HG03432 (cell line): ENCODE measurements at regions not wholly inside any gene's neighbourhood (a gene's known extent, or its start where the extent isn't known, plus 50 kb on each side); places are given as distances from the start of the nearest gene placed in this dataset.
"Not testable (repeated sequence)": the region's sequence is repeated elsewhere in the genome, so short reads cannot be mapped to it uniquely, and the experiment has no call there.

ENCODE experiments used
- ATAC-seq: cut with Tn5 transposase; IDR thresholded peaks from one replicate; pipeline ENCODE4 v1.9.1; 2021; ENCODE audit warnings: mild to moderate bottlenecking, moderate library complexity; ENCODE audit not compliant: unreplicated experiment

DNA sequence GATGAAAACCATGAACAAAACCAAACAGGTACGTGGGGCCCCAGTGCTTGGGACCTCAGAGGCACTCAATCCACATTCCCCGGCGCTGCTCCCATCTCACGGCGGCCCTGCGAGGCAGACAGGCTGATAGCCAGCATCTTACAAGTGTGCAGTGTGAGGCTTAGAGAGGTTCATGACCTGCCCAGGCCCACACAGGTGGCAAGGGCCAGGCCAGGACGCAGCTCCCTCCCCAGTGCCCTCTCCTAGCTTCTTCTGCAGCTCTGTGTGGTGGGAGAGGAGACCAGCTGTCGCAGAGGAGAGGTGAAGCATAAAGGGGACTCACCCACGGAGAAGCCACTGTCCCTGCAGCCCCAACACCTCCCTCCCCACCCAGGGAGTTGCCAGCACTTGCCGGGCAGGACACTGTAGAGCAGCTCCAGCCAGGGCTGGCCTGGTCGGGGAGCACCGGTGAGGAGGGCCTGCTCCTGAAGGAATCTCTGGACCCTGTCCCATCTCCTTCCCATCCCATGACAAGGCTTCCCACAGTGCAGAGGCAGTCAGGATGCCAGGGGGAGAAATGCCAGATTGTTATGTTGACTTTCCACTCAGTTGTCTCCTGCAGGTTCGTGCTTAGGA is 92.4 kb upstream of the TMEM45B start:
- no peak for ATAC-seq

DNA sequence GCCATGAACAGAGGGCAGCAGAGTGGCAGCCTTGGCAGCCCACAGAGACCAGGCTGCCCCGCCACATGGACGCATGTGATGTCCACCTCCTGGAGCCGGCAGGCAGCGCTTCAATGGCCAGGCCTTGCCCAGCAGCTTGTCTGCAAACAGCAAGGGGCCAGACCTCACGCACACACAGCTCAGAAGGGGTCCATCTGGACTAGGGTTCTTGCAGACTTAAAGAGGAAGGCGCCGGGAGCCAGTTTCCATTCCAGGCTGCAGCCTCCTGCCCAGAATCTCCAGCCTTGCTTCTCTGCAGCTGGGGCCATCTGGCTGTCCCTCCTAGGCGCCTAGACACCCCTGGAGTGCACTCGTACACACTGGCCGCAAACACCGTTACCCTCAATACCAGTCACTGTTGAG is 91.9 kb upstream of the TMEM45B start:
- ATAC-seq = no peak

DNA sequence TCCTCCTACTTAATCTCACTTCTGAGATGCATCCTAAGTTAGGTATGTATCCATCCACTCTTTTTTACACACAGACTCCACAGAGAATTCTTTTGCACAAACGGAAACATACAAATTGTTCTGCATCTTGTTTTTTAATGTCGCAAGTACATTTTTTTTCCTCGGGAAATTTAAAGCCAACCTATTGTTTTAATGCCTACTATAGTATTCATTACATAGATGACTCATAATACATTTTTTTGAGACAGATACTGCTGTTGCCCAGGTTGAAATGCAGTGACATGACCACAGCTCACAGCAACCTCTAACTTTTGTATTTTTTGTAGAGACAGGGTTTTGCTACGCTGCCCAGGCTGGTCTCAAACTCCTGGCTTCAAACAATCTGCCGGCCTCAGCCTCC is 90.8 kb upstream of the TMEM45B start:
- no peak for ATAC-seq

DNA sequence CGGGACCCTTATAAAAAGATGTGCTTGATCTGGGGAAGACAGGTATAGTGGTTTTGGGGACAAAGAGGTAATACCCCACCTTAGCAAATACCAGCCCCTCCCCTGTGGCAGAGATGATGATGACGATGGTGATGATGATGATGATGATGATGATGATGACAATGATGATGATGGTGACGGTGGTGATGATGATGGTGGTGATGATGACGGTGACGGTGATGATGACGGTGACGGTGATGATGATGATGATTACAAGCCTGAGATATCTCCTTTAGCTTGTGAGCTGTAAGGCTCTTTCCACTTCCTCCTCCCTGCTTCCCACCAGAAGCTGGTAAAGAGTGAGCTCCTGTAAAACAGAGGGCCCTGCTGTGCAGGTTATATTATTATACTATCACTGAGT is 89.5 kb upstream of the TMEM45B start:
- no peak for ATAC-seq

DNA sequence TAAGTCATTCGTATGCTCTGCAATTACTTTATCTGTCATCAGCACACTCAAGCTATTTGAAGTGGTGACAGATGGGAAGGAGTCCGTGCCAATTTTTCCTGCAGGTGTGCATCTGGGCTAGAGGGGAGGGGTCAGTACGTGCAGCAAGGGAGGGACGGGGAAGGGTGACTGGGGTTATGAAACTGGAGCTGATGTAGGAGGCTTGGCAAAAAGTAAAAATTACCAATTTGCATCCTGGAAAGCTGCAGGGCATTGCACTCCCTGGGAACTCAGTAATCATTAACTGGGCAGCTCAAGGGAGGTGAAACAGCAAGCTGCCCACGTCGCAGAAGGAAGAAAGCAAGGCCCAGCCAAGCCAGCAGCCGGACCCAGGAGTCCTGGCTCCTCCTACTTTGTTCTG is 87.1 kb upstream of the TMEM45B start:
- no peak for ATAC-seq

DNA sequence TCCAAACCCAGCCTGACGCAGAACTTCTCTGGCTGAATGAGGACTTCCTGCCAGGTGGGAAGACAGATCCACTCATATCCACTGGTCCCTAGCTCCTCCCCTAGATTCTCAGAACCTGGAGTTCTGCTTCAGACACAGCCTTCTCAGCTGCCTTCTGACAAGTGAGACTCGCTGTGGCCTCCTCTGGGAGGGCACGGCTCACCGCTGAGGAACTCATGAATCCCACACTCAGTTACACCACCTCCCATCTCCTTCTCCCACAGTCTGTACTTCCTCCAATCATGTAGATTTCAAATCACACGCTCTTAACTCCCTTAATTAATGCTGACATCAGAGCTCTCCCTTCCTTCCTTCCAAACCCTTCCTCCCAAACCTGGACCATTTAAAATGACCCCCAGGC is 86.4 kb upstream of the TMEM45B start:
- ATAC-seq = no peak

DNA sequence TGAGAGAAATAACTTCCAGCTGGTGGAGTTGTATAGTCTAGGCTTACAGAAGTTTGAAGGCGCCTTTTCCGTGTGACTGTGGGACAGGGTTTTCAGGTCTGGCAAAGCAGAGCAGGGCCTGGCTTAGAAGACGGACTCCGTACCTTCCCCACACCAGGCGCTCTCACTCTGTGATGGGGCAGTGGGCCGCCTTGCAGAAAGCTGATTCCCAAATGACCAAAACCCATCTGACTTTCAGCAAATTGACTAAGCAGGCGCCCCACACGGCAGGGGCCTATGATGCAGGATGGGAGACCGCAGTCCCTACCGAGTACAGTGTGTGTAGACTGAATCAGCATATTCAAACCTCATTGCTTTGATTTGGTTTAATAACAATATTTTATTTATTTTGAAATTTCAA is 85.8 kb upstream of the TMEM45B start:
- ATAC-seq = no peak

DNA sequence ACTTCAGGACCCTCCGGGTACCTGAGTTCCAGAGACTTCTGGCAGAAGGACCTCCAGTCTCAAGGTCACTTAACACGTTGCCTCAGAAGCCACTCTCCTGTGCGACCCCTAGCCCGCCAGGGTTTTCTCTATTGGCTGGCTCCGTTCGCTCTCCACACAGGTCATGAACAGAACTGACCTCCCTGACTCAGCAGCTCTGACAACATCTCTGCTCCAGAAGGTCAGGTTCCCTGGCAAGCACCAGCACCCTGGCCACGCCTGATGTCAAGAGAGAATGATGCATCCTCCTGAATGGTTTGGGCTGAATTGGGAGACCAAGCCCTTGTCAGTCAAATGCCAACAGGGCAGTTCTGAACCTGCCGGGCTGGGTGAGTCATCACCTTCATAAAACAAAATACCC is 84.3 kb upstream of the TMEM45B start:
- no peak for ATAC-seq

DNA sequence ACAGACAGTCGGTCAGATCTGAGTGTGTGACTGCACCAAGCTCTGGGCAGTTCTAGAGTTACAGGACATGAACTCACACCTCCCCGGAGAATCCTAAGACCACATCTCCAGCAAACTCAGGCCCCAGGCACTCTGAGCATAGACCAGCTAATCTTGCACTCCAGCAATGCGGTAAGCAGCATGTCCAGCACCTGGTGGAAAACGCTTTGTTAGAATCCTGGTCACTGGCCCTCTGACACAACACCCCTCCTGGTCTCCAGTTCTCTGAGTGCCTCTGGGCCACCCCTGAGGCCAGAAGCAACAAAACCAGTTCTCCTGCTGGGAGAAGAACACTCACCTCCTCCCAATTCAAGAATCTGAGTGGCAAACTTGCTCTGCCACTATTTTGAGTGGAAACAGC is 82.7 kb upstream of the TMEM45B start:
- no peak for ATAC-seq

DNA sequence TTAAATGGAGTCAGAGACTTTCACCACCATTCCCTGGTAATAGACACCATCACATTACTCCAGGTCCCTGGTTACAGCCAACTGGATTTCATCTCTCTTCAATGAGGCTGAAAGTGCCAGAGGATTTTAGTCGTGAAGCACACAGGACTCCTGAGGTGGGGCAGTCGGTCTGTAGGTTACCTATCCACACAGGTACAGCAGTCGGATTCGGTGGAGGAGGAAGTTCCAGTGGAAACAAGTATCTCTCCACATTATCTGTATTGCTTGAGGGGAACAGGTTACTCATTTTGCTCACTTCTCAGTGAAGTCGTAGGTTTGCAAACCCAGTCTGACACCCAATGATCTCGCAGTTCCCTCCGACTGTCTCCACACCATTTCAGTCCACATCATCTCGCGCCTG is 82.3 kb upstream of the TMEM45B start:
- no peak for ATAC-seq

DNA sequence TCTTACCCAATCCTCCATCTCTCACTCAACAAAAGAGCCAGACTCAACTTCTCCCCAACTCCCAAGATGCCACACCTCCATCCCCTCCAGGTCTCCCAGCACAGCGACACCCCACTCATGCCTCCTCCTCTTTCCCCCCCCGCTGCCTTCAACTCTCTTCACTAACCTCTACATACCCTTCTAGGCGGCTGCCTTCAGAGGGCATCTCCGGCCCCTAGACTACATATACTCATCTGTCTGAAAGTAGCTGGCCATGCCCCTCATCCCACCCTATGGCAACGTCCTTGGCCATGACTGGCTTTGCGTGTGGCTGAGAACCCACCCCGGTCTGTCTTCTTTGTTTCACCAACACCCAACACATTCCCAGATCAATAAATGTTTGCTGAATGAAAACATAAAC is 81.7 kb upstream of the TMEM45B start:
- no peak for ATAC-seq

DNA sequence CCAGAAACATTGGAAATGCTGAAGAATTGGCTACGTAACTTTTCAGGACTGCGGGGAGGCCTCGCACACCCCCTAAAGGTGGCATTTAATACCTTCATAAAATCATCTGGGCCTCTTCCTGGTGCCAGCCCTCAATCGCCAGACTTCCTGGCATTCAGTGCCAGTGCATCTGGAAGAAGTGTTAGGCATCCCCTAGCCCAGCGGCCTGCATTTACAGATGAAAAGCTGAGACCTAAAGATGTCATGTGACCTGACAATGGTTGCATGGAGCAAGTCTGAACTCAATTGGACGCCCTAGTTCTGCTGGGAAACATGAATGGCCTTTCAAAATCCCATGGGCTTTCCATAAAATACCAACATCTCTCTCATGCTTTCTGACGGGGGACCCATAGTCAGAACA is 81.0 kb upstream of the TMEM45B start:
- ATAC-seq = no peak

DNA sequence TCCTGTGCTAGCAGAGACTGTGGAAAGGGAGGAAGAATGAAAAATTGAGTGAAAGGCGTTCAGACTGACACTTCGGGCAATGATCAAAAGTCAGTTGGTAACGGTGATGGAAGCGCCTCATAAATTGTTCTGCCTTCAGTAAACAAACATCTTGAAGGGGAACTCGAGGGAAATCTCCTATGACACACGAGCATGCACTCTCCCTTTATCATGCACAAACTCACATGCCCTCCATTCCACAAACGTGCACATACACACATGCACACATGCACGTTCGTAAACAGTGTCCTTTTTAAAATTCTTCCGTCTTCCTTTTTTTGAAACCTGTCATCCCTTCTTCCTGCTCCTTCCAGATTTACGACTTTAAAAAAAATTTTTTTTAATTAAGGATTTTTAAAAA is 77.8 kb upstream of the TMEM45B start:
- ATAC-seq = no peak

DNA sequence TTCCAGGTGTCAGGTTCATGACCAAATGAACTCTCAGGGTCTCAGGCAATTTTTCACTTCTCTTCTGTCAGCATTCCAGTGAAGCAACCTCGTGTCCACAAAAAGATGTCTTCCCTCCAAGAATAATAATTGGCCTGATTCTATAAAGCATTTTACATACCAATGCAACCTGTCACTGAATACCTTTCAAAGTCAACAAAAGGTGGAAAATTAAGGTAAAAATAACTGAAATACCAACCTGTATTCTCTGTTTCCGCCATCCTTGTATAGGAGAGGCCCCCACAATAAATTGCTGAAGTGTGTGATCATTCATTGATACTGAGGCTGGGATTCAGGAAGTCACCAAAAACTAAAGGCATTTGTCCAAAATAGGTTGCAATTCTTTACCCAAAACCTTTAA is 77.4 kb upstream of the TMEM45B start:
- ATAC-seq = no peak

DNA sequence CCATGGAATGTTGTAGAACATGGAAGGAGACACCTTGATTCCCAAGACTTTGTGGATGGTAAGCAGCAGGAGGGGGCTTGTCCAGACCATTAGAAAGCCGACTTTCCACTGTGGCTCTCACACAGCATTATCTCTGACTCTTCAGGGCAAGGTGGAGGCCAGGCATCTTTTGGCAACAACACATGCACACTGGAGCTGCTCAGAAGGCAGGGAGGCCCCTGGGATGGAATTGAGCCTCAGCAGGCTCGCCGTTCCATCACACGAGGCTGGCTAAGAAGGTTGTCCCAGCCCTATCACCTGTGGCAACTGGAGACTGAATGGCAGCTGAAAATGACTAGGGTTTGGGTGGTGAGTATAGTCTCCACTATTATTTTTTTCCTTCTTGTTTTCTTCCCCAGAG is 76.3 kb upstream of the TMEM45B start:
- ATAC-seq = no peak

DNA sequence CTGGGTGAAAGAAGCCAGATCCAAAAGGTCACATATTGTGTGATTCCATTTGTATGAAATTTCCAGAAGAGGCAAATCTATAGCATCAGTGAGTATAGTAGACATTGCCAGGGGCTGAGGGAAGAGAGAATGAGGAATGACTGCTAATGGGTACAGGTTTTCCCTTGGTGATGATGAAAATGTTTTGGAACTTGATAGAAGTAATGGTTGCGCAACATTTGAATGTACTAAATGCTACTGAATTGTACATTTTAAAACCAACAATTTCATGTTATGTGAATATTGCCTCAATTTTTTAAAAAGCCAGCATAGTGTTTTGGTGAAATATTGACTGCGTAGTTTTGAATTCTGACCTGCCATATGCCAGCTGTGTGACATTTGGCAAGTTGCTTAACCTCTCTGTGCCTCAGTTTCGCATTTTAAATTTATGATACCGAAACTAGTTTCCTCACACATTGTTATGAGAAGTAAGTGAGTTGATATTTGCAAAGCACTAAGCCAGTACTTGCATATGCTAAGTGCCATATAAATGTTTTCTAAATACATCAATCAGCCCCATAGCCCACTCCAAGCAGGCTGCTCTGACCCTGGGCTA is 75.4 kb upstream of the TMEM45B start:
- no peak for ATAC-seq

DNA sequence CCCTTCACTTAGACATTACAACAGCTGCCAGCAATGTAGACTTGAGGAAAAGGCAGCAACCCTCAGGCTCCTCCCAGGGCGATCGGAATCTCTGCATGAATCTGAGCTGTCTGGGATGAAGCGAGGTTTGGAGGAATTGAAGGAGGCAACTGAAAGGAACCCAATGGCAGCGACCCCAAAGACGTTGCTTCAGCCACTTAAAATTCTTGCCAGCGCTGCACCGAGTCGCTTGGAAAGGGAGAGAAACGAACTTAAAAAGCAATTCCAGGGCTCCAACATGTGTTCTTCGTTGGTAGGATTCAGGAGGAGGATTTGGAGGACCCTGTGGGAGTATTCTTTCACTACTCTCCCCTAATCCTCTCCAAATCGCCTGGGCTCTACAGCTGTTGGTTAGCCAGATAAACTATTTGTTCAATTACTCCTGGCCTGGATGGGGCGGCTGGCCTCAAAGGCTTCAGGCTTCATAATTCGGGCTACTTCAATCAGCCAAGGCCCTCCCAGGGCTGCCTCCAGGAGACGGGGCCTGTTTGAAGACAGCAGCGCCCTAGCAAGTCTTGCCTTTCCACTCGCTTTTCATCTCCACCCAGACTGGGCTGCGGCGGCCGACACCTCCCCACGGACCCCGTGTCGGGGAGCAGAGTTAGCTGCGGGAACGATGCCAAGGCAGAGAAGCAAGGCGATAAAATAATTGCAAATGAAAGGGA is 72.4 kb upstream of the TMEM45B start:
- ATAC-seq = no peak

DNA sequence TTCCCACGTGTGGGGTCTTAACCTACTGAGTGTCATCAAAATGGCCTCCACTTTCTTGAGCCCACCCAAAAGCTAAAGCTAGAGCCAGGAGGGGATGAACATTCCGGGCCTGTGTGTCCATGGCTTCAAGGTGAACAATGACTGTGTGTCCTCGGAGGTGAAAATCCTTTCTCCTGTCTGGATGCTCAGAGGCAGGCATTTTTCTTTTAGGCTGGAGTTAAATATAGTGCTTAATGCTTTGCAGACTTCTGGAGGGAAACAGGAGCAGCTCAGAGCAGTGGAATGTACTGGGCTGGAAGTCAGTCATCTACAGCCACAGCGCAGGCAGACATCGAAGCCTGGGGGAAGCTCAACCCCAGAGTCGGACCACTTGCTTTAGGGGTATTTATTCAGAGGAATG is 68.6 kb upstream of the TMEM45B start:
- ATAC-seq = no peak

DNA sequence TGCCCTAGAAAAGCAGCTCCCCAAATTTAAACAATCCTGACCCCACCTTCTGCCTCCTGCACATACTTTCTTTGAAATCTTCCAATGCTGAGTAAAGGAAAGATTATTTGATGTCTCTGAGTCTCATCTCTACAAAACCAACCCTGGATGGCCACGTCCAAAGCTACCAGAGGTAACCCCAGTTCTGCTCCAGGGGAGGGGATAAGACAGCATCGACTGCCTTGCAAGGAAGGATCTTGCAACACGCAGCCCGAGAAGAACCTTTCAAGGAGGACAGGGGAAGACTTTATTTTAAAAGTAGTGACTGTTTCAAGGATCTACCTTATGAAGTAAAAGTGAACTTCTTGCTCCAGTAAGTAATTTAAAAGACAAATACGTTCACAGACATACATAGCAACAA is 66.5 kb upstream of the TMEM45B start:
- ATAC-seq = no peak

DNA sequence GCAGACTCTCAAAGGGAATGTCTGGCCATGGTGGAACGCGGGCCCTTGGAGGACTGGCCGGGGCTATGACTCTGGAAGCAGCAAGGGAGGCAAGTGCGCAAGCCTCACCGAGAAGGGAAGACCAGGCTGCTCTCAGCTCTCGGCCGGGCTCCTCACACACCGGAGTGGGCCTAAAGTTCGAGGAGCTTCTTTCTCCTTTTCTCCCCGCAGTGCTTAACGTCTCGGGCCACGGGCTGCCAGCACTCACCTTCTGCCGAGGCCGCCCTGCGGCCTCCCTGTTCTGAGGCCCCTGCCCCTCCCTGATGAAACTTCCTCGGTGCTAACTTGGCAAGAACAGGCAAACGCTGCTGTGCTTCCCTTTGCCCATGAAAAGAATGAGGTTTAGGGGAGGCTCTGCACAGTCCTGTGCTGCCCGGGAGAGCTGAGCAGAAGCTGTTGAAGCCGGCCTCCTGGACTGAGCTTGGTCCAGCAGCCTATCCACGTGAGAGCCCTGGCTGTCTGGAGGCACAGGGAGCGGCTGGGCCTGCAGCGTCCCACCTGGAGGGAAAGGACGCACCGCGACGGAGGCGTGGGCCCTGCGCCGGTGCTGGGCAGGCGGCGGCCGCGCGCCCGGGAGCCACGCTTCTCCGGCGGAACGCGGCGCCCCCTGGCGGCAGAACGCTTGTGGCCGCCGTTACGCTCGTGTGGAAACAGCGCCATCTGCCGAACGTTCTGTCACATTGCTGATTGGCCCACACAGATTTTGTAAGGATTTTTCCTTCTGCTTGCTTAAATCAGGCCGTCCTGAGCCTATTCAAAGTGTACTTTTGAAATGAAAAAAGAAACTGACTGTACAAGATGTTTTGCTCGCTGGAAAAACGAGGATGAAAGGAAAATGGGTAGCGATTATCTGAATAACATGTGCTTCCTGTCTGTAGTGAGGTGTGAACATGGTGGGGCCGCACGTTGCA is 65.0 kb upstream of the TMEM45B start:
- ATAC-seq = peak; percentile 96

DNA sequence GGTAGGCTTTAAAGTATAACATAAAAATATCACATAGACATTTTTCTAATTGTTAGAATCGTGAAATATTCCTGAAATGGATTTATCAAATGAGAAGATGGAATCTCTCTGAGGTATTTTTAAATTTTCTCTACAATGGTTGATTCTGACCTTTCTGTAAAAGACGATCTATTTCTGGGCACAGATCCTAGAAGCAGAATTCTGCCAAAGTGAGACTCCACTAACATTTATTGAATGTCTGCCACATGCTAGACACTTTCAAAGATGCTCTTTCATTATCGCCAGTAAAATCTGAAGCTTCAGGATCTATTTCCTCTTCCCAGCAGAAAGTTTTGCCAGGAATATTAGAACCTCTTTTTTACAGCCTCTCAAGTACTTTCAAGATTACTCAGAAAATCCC is 64.1 kb upstream of the TMEM45B start:
- ATAC-seq = no peak

DNA sequence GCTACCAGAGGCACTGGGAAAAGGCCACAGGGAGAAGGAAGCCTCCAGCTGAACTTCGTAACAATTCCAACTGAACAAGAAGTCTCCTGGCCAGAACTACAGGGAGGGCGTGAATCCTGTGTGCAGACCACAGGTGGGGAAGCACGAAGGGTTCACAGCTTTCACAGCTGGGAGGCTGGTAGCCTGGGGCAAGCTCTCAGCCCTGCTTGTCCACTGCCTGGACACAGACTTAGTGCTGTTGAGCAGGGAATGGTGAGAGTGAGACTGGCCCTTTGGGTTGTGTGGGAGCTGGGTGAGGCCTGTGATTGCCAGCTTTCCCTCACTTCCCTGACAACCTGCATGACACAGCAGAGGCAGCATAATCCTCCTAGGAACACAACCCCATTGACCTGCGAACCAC is 52.1 kb upstream of the TMEM45B start:
- not testable (repeated sequence) for ATAC-seq
